HS-5 (cell line): ENCODE measurements at regions not wholly inside any gene's neighbourhood (a gene's known extent, or its start where the extent isn't known, plus 50 kb on each side); places are given as distances from the start of the nearest gene placed in this dataset.

Experiments
- DNase-seq: peaks from one replicate; pipeline ENCODE4 v3.0.0-alpha.2; 2012; ENCODE audit warnings: low read depth

DNA sequence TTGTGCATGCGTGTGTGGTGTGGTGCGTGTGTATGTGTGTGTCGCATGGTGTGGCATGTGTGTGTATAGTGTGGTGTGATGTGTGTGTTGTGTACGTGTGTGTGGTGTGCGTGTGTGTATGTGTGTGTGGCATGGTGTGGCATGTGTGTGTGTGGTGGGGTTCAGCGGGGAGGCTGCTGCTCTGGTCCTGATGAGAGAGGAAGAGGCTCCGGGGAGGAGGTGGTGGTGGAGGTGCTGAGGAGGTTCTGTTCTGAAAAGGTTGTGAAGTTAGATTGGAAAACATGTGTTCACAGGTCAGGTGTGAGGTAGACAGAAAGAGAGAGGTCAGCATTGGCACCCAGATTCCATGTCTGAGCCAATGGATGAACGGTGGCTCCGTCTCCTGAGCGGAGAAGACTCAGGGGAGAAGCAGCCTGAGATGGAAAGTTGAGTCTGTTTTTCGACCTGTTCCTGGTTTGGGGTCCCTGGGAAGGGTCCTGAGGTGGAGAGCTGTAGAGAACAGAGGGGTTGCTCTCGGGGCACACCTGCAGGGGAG, 67.2 kb upstream of the HDAC4 start:
- no peak for DNase-seq

DNA sequence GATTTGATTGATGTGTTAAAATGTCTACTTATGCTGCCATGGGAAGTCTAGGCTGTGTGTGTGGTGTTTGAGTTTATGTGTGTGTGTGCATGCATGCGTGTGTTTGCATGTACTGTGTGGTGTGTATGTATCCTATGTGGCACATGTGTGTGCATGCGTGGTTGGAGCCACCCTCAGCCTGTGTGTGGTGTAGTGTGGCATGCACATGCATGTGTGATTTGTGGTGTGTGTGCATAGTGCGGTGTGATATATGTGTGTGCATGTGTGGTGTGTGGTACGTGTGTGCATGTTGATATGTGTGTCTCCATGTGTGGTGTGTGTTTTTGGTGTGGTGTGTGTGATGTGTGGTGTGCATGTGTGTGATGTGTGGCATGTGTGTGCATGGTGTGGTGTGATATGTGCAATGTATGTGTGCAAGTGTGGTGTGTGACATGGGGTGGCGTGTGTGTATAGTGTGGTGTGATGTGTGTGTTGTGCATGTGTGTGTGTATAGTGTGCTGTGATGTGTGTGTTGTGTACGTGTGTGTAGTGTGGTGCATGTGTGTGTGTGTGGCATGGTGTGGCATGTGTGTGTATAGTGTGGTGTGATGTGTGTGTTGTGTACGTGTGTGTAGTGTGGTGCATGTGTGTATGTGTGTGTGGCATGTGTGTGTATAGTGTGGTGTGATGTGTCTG, 66.6 kb upstream of the HDAC4 start:
- DNase-seq, result no peak

DNA sequence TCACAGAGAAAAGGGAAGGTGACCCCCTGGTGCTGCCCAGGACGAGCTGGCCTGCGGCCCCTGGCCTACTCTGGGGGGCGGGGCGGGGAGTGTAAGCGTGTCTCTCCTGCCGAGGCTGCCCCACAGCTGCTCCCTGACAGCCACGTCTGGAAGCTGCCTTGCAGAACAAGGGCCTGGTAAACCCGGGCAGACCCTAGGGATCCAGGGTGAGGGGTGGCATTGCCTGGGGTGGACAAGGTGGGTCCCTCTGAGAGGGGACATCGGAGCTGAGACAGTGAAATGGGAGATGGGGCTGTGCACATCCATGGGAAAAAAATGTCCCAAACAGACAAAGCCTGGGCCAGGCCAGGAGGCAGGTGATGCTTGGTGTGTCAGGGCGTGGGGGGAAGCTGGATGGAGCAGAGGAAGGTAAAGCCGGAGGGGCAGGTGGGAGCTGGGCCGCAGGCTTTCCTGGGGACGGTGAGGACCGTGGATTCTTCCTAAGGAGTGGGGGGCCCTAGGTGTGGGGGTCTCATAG, 66.0 kb upstream of the HDAC4 start:
- DNase-seq, result no peak

DNA sequence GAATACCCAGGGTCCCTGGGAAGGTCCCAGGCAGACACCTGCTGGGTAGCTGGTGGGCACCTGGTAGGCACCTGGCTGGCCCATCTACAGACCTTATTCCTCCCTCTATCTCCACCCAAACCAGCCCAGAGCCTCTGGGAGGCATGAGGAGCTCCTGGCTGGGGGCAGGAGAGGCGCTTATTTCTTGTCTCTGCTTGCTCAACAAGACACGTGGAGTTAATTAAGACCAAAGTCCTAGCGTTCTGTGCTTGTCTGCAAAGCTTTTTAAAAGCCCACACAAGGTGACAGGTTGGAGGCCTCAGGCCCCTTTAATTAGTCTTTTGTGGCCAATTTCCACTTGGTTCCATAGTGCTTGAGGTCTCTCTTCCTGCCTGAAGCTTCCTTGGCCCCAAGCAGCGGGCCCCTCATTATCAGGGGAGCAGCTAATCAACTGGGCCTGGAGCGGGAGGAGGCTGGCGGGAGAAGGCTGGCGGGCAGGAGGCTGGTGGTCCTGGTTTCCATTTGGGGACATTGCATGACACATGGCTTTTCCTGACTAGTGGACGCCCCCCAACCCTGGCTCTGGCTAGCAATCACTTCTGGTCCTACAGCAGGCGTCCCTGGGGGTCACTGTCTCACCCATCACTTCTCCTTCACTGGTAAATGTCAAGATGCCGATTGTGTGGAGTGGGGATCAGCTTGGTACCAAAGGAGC, 65.4 kb upstream of the HDAC4 start:
- DNase-seq, result no peak

DNA sequence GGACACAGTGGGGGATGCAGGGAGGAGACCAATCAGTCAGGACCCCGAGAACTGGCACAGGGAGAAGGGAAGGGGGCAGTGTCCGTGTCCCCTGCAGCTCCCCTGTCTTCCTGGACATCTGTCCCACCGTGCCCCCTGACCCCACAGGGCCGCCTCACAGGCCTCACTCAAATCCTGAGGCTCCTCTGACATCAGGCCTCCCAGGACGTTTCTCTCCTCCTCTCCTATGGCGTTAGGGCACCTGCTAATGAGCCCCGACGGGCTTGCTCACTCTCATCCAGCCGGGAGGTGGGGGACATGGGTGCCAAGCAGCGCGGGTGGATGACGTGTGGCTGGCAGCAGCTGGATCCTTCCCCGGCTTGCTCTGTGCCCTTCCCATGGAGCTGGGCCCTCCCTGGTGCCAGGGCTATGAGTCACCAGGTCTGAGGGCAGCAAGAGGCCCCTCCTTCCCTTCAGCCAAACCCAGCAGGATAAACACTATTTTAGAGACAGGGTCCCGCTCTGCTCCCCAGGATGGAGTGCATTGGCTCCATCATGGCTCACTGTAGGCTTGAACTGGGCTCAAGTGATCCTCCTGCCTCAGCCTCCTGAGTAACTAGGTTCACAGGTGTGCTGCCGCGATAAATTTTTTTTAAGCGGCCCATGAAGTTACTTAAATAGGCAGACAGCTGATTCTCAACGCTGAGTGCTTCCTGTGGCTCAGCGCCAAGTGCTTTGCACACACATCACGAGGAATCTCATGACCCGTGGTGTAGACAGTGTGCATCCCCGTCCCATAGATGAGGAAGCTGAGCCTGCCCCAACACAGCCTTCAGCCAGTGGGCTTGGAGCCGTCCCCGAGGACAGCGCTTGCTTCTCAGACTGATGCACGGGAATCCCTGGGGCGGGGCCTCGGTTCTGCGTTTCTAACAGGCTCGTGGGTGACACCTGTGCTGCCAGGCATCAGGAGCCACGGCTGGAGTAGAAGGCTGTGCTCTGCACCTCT, 64.5 kb upstream of the HDAC4 start:
- no peak for DNase-seq

DNA sequence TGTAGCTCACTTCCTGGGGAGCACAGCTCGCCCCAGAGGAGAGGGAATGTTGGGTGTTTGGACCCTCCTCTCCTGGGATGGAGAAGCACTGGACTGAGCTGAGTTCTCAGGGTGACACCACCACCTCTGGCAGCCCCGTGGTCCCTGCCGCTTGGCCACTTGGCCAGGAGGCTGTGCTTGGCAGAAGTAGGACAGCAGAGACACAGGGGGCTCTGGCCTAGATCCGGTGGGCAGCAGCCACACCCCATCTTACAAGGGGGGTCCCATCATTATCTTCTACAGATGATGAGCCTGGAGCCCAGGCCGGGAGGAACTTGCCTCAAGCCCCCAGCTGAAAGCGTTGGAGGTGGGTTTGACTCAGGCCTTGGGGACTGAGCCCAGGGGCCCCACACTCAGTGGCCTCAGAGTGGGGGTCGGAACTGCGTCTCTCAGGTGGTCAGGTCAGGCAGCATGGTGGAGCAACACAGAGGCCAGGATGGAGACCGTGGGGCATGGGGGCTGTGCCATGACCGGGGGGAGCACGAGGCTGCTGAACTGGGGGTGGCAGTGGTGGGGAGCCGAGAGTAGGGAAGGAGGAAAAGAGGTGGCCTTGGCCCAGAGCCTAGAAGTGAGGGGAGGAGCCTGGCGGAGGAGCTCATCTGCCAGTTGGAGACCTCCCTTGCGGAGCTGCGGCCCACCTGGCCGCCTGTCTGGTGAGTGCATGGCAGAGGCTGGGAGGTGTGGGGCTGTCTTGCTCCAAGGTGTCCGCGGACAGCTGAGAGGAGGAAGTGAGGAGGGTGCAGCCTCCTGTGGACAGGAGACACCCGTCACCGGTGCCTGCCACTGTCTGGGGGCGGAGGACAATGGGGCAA, 63.6 kb upstream of the HDAC4 start:
- no peak for DNase-seq

DNA sequence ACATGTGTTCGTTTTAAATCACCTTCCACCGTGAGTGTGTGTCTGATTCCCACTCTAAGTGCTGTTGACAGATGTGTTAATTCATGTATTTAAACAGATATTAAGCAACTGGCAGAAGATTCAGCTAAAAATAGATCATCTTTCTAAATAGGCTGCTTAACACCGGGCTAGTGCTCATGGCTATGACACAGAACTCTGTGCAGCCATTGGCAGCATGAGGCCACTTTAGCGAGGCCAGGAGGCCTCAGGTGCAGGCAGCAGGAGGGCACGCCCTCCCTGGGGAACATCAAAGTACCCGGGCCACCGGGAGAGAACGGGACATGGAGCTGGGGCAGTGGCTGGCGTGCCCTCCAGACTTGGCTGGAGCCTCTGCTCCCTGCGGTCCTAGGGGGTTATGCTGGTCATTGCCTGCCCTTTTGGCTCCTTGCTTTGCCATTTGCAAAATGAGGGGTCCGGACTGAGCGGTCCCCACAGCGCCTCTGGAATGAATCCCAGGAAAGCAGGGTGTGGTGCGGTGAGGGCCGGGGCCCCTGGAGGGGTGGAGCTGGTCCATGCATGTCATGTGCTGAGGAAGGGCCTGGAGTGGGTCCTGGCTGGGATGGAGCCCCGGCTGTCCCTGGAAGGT, 62.8 kb upstream of the HDAC4 start:
- DNase-seq, result no peak

DNA sequence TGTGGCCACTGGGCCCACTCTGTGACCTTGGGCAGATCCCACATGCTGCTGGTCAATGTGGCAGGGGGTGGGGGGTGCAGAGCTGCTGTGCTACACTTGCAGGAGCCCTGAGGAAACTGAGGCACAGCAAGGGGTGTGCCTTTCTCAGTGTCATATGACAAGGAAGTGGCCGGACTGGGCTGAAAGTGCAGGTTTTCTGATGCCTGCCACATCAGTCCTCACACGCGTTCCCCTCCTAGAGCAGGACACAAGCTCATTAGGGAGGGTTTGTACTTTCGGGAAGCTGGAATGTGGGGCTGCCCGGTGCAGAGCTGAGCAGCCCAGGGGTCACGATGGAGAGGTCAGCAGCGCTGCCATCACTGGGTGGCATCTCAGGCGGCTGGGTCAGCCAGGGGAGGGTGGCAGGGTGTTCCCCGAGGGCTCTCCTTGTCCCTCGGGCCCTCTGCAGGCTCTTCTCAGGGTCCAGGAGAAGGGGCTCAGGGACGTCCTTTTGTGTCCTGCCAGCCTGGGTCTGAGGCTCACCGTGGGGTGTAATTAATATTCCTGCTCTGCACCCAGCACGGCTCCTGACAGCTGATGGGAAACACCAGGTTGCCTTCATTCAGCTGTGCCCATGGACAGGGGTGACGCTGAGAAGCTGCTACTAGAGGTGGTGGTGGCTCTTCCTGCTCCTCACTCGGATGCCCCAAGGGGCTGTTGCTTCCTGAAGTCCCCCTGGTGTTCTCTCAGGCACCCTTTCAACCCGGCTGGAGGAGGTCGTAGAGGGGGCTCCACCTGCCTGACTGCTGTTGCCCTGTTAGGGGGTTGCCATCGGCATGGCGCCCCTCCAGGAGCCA, 62.1 kb upstream of the HDAC4 start:
- DNase-seq, result no peak

DNA sequence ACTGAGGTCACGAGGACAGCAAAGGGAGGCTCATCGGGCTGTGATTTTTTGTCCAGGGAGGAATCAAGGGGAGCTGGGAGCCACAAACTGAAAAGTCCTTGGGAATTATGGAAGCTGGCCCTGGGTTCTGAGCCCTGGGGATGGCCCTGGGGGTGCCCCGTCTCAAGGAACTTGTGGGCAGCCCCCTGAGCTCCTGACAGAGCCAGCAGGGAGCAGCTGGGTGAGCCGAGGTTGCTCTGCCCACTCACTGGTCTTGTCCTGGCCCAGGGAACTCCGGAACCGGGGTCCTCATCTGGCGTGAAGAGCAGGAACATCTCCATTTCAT, 61.3 kb upstream of the HDAC4 start:
- no peak for DNase-seq

DNA sequence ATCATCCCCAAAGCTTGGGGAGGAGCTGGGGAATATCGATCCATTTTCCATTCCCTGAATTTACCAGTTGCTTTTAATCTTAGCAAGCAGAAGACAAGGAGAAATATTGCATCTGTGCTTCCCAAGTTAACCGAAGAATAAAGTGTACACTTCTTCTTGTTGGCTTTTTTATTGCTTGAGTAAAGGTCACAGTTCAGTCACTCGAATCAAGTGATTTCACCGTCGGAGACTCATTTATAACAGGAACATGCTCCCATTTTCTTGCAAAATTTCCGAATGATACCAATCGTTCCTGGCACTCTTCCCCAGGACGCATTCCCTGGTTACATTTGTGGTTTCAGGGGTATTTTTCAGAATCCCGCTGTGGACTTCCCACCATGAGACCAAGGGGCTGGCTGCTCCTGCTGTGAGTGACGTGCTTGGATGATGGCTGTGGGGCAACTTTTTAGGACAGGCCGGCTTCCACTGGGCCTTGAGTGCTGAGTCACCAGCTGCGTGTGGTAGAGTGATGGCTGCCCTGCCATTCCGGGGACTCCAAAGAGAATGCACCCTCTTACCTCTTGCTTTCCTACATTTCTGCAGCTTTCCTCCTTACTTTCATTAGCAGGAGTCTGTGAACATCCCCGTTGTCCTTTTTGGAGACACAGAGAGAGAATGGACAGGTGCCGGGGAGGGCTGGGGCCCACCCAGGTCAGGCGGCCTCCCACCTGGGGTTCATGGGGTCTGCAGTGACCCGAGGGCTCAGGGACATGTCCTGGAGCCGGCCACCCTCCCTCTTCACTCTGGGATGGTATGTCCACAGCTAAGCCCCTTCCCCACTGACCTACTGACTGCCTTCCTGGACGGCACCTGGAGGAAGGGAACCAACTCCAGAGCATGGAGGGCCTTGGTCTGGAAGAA, 60.7 kb upstream of the HDAC4 start:
- no peak for DNase-seq

DNA sequence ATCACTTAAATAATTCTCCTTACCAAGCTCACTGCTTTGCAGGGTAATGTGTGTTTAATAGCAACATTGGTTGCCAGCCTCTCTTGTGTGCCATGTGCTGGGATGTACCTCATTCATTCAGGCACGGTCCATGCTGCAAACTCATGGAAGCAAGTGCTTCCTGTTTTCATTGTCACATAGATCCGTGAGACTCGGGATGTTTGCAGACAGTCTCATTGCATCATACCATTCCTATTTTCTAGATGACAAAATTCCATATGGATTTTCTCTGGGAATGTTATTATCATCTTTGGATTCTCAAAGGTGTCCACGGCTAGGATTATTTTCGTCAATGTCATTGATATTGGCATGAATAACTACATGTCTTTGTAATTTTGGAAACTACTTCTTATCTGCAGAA, 60.0 kb upstream of the HDAC4 start:
- DNase-seq, result no peak

DNA sequence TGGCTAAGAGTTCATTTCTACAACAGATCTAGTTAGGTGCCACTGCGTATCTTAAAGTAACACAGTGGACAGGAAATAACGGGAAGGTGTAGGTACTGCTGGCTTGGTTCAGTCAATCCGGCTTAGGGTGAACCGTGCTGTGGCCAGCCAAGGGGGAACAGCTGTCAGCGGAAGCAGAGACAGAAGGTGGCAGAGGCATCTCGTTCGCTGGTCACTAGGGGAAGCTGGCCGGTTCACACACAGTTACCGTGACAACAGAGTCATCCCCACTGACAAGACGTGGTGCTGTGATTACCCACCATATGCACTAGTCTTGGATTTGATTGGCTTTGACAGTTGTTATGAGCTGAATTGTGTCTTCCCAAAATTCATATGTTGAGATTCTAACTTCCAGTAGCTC, 58.8 kb upstream of the HDAC4 start:
- DNase-seq, result no peak

DNA sequence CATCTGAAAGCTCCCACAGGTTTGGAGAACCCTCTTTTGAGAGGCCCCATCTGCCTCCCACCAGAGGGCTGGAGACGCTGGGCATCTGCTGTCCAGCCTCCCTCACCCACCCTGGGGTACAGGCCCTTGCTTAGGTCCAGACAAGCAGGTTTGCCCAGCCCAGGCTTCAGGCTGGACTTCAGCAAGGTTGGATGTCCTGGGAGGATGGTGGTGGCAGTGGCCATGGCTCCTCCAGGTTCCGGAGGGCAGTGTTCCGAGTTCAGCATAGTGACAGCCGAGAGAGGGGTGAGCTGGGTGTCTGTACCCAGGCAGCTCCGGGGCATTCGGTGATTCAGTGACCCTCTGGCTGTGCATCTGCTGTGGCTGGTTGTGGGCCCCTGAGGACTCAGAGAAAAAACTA, 58.2 kb upstream of the HDAC4 start:
- DNase-seq, result no peak

DNA sequence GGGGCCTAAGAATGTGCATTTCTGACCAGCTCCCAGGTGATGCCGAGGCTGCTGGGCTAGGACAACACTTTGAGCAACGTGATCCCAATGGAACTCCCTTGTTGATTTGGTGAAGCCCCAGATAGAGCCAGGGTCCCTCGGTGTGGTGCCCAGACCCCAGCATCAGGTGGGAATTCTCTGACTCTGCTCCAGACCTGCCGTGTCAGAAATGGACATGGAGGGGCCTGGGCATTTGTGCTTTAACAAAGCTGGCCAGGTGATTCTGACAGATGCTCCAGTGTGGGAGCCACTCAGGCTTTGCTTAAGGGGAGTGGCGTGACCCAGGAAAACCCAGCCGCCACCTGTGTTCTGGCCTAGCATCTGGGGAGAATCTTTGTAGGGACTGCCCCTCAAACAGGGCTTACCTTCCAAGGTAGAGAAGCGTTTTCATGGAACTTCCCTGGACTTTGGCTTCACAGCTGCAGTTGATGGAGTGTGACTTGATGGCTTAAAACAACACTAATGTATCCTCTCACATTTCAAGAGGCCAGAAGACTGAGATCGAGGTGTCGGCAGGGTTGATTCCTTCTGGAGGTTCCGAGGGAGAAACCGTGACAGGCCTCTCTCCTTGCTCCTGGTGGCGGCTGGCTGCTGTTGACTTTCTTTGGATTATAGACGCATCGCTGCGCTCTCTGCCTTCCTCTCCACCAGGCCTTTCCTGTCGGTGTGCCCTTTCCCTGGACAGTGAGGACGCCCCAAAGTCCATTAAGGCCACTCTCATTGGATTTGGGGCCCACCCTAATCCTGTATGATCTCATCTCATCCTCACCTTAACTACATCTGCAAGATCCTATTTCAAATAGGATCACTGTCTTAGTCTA, 57.0 kb upstream of the HDAC4 start:
- no peak for DNase-seq

DNA sequence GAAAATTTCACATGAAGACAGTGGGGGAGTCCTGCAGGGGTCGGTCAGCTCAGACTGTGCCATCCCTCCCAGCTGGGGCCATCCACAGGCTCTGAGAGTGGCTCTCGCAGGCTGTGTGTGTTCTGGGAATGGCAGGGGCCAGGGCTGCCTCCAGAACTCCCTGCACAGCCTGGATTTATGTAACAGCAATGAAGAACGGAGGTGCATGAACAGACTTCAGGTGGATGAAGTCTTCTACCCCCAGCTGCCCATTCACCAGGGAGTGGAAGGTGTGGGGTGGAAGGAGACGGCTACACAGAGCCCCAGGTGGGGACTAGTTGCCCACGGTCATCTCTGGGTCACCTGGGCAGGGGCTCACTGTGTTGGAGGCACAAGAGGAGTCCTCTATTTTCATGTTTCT, 56.1 kb upstream of the HDAC4 start:
- no peak for DNase-seq

DNA sequence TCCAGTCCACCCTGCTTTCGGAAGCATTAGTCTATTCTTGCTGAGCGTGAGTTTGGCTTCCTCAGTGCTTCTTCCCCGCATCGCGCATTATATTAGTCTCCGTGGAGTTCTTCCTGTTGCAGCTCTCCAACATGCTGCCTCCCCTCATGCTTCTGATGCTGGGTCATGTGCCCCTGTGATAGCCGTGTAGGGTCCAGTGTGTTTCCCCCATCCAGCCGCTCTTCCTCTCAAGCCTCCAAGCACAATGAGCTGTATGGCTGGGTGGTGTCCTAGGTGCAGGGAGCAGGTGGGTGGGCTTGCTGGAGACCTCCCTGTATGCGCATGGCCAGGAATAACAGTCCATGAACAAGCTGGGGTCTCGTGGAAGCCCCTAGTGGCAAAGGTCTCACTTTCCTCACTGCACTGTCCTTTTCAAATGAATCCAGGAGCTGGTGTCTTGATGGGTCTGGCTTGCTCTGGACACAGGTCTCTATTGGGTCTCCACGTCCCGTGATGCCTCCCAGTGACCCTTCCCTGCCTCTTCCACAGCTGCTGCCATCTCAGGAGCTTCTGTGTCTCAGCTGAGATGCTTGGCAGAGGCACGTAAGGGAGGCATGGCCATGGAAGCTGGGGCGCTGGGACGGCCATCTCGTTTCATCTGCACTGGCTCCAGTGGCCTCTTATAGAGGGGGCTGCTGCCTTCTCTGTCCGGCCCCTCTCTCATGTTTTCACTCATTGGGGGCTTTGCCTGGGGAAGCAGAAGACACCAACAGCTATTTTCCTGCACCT, 54.8 kb upstream of the HDAC4 start:
- no peak for DNase-seq

DNA sequence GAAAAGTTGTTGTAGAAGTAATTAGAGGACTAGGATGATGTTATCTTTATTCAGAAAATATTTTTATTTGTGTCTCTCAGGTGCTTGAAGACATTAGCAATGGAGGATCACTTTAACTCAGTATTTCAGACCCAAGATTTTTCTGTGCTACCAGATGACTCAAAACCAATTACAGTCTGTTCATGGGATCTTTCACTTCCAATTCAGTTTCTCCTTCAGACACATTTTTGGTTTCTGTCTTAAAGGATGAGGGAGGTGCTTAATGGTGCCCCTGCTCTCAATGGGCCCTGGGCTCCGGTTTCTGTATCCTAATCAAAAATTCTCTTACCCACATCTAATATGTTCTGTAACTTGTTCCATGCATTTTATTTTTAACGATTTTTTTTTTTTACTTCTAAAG, 53.7 kb upstream of the HDAC4 start:
- DNase-seq, result no peak
